NCI-H2081 (cell line): ENCODE measurements at regions not wholly inside any gene's neighbourhood (a gene's known extent, or its start where the extent isn't known, plus 50 kb on each side); places are given as distances from the start of the nearest gene placed in this dataset.
"Not testable (repeated sequence)": the region's sequence is repeated elsewhere in the genome, so short reads cannot be mapped to it uniquely, and the experiment has no call there.

Experiments used
- DNase-seq, 2 experiments: peaks; one replicate each; lab custom pipeline; 2025; lab: John Stamatoyannopoulos, UW

- DNase-seq, result no peak
Observed at GRCh38 chr2:88396209-88396608, 56.3 kb downstream of the FOXI3 start.

DNA sequence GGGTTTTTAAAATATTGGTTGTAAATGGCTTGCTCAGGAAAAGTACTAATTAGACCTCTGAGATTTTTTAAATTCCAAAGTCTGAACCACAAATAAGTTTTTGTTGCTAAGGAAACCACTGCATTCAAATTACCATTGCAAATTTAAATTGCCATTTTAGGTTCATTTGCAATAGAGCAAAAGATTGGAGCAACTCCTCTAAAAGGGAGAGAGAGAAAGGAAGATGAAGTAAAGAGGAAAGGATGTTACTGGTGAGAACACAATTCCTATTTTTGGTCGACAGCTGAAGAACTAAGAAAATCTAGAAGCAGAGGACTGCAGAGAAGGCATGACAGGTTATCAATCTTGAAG lies 74.9 kb downstream of the FOXI3 start:
- no peak for DNase-seq

GRCh38 chr2:88372042-88372441 lies 80.5 kb downstream of the FOXI3 start:
- DNase-seq, result no peak

DNA sequence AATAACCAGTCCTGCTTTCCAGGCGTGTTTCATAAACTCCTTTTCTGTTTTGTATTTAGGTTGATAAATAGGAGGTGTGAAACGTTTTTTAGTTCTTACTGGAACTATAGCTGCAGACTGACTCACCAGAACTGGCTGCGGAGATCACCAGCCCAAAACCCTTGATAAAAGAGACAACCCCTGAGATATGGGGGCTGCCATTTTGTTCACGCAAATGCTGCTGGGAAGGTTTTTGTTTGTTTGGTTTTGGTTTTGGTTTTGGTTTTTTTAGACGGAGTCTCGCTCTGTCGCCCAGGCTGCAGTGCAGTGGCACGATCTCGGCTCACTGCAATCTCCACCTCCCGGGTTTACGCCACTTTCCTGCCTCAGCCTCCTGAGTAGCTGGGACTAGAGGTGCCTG lies 87.1 kb downstream of the FOXI3 start:
- not testable (repeated sequence) for DNase-seq

DNA sequence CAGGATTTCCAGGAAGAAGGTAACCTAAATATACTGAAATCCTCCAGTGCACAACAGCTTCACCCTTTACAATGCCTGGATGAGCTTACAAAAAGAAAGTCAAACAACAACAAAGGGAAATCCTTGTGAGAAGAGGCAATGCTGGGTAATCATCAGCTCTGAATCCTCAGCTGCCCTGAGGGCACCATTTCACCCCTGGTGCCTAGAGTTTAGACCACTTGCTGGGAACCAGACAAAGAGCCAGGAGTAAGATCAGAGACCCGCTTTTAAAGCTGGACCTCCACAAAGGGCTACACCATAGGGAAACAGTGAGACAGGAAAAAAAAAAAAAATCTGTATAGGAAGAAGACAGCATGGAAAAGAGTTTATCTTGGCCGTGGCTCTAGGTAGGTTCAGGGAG lies 97.0 kb downstream of the FOXI3 start:
- no peak for DNase-seq

DNA sequence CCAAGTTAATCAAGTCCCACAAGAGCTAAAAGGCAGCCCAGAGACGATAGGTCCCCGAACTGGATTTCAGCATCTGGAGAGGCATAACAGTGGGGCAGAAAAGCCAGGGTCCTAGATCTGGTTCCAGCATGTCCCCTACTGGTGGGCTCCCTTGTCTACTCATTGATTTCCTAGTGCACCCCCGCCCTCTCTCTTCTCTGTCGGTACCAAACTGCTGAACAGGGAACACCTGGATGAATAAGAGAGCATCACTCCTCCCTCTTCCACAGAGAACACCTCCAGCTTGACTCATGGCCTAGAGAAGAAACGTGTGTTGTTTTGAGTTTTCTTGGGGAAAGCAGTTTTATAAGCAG lies 101.3 kb downstream of the FOXI3 start:
- no peak for DNase-seq

DNA sequence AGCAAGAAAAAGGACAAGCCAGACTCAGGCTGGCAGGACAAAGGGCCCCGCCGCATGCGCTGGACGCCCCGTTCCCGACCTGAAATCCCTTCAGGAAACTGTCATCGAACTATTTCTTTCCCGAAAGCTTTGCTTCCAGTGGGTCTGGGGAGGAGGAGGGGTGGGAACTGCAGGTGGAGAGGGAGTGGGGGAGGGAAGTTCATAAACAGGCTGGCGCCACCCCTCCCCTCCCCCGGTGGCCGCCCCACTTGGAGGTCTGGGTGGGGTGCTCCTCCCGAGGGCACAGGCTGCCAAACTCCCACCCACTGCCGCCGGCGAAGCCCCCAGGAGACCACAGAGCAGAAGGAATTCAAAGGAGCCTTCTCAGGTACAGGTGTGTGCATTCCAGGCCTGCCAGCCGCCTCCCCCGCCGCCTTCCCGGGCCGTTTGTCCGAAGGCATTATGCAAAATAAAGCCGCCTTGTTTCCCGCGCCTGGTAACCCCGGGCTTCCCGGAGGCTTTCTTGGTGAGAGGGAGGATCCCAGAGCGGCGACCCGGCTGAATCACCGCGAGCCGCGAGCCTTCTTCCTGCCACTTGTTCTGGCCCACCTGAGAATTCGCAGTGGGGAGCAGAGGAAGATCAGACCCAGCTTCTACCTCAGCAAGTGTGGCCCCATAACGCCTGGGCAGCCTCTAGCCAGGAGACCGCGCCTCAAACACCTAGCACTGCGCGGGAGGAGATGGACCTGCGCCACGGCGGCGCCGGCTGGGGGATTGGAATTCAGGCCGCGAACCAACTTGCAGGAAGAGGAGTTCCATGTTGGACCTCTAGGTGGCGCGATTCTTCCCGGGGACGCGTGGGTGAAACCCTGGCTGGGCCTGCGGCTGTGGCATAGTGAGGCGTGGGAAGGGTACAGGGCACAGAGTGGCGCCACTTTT lies 101.9 kb downstream of the FOXI3 start:
- DNase-seq, result peak in 1 of 2 experiments; percentile 3

DNA sequence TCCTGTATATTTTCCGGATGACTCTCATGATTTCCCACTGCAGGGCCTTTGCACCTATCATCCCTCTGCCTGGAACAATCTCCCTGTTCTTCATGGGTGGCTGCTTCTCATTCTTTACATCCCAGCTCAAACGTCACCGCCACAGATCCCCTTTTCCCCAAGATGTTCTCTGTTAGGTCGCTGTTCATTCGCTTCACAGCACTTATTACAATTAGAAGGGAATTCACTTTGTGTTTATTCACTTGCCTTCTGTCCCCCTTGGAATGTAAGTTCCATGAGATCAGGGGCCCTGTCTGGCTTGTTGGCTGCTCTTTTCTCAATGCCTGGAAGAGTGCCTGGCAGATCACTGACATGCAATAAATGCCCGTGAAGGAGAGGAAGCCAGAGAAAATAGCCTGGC lies 106.7 kb downstream of the FOXI3 start:
- DNase-seq, result no peak

- DNase-seq, result no peak
Observed at GRCh38 chr2:88342749-88343148, 109.7 kb downstream of the FOXI3 start.

DNA sequence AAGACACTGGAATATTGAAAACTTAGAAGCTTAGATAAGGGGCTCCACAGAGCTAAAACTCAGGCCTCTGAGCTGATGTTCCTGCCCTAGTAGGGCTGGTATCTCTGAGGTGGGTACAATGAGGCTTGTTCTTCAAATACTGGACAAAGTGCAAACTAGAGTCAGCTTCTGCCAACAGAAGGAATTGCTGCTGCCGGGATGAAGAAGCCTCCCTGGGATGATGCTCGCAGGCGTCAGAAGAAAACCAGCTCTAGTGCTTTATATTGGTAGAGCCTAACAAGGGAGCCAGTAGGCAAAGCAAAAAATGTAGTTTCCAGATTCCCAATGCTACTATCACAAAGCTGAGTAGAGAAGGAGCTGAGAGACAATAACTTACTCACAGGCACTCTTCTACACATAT lies 118.1 kb downstream of the FOXI3 start:
- no peak for DNase-seq

- no peak for DNase-seq
Observed at GRCh38 chr2:88331239-88331638, 121.3 kb downstream of the FOXI3 start.

DNA sequence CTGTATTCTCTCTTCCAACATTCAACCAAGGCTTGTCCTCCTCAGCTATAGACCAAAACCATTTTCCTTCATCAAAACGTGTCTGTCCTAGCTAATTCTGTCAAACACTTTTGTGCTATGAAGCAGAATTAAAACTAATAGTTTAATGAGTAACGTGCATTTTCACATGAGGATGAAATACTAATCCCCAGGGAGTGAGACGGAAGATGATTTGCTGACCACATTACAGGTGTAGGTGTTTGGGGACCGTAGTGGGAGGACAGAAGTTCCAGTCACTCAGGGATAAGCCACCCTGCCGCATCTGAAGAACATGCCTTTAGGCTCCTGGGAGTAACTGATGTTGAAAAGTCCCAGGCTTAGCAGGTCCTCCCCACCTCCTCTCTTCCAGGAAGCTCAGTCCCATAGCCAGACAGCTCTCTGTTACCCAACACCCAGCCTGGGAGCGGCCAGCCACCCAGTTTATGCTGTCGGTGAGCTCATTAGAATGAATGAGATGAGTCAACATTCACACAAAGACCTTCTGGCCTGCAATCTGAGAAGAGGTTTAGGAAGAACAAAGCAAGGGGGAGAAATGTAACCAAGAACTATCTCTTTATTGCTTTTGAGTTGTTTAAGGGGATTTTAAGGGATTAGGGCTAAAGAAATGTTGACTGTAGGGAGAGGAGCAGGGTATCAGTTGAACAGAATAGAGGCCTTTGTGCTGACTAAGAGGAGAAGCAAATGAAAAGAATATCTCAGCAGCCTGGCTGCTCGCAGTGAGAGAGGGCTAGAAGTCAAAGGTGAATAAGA lies 122.5 kb downstream of the FOXI3 start:
- peak; percentile 14 to 58 for DNase-seq

DNA sequence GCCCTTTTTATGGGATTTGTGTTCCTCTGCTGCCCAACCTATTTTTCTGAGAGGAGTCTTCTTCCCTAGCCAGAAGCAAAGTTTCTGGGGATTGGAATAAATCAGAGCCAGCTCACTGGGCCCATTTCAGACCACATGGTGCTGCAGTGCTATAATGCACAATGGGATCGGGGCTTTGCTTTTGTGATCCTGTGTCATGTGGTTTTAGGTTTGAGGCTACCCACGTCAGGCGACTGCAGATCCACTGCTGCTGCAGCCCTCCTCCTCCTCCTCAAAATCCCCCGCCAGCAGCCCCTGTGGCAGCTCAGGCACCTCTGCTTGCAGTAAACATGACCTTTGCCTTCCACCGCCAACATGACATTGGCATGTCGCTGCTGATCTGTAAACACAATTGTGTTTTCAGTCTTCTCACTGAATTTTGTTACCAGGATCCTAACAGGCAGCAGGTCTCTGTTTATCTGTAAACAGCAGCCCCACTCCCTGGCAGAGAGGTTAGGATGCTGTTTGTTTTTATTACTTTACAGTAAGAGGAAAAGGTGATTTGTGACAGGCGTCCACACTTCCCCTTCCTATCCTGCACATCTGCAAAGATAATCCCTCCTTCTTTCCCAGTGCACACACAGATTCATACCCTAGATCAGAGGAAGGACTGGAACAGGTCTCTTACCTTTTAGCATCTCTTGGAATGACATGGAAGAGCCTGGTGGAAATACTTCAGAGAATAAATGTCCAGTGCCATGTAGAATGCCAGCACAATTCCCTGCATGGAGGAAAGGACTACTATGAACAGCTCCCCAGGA lies 130.8 kb downstream of the FOXI3 start:
- DNase-seq, result no peak

DNA sequence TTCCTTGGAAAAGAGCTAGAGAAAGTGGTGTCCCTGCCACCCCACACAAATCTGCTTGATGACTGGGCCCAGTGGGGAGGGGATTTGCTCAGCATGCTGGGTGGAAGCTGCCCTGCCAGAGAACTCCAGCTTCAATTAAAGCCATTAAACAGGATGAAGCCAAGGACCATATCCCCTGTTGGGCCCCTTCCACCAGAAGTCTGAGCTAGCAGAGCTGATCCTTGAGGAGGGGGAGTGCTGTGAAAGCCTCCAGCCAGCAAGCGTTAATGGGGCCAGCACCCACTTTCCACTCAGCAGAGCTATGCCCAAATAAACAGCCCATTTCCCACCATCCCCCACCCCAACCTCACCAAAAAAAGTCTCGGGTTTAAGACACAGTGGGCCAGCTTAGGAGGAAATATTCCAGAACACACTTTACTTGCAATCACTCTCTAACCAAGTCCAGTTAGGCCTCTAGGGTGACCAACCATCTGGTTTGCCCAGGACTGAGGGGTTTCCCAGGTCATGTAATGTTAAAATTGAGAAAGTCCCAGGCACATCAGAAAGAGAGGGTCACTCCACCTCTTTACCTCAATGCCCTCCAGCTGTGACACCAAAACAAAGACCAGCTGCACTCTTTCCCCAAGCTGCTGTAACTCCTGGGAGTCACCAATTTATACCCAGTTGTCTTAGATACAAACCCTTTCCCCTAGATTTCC lies 132.3 kb downstream of the FOXI3 start:
- no peak for DNase-seq

GRCh38 chr2:88318956-88319330 lies 133.6 kb downstream of the FOXI3 start:
- DNase-seq, result no peak

GRCh38 chr2:88318071-88318955 lies 134.2 kb downstream of the FOXI3 start:
- DNase-seq, result no peak

DNA sequence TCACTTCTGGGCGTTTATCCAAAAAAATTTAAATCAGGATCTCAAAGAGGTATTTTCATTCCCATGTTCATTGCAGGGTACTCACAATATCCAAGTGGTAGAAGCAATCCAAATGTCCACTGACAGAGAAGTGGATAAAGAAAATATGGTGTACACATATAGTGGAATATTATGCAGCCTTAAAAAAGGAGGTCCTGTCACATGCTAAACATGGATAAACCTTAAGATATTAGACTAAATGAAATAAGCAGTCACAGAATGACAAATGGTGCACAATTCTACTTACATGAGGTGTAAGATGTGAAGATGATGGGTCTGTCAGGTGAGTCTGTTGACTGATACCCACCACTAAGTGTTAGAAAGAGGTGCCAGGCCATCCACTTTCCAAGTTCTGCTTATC lies 140.6 kb downstream of the THNSL2 start:
- no peak for DNase-seq

DNA sequence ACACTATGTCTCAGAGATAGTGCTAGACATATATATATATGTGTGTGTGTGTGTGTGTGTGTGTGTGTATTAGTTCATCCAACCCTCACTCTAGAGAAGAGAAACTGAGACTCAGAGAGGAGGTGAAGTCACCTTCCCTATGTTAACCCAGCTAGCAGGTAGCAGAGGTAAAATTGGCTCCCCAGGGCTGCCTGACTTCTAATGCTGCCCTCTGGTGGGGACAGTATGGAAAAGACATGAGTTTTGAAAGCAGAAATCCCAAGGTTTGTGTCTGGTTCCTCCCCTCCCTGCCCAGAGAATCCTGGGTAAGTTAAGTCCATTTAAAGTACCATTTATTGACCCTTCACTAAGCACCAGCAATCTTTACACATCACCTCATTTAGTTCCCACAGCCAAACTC lies 137.7 kb downstream of the THNSL2 start:
- no peak for DNase-seq

DNA sequence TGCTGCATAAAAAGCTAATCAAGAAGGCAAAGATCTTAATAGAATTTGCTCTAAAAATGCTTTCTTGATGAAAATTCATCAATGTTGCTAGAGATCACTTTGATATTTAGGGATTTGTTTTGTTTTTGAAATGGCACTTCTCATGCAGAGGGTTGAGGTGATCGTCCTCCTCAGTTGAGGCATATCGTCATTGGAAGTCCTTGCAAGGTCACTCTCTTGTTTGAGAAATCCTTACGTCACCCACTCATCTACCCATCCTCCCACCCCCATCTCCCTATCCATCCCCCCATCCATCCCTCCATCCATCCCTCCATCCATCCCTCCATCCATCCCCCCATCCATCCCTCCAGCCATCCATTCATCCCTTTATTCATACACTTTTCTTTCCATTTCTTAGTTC lies 133.7 kb downstream of the THNSL2 start:
- DNase-seq, result no peak

- DNase-seq, result no peak
Observed at GRCh38 chr2:88296247-88296646, 126.1 kb downstream of the THNSL2 start.
